ENCODE measurements at regions not wholly inside any gene's neighbourhood (a gene's known extent, or its start where the extent isn't known, plus 50 kb on each side); places are given as distances from the start of the nearest gene placed in this dataset.

- no peak for DNase-seq (ENCODE audit: low read depth)
These were observed 513.1 kb upstream of the CNKSR2 start for GRCh38 chrX:20861113-20861512.

GRCh38 chrX:20857746-20858145, 516.5 kb upstream of the CNKSR2 start:
- DNase-seq (ENCODE audit: low read depth), result no peak

- no peak for DNase-seq (ENCODE audit: low read depth)
These were observed 535.7 kb upstream of the CNKSR2 start for GRCh38 chrX:20838477-20838876.

- DNase-seq (ENCODE audit: low read depth), result no peak
These were observed 544.3 kb upstream of the CNKSR2 start for GRCh38 chrX:20829665-20830491.

GRCh38 chrX:20825984-20826383, 548.2 kb upstream of the CNKSR2 start:
- DNase-seq (ENCODE audit: low read depth), result no peak

GRCh38 chrX:20803971-20804370, 537.3 kb upstream of the RPS6KA3 start:
- DNase-seq (ENCODE audit: low read depth), result no peak

GRCh38 chrX:20802036-20802435, 535.3 kb upstream of the RPS6KA3 start:
- no peak for DNase-seq (ENCODE audit: low read depth)

- DNase-seq (ENCODE audit: low read depth), result no peak
These were observed 529.7 kb upstream of the RPS6KA3 start for GRCh38 chrX:20796450-20796849.

GRCh38 chrX:20789103-20789502, 522.4 kb upstream of the RPS6KA3 start:
- no peak for DNase-seq (ENCODE audit: low read depth)

GRCh38 chrX:20767346-20767745, 500.6 kb upstream of the RPS6KA3 start:
- no peak for DNase-seq (ENCODE audit: low read depth)

- DNase-seq (ENCODE audit: low read depth), result no peak
These were observed 489.9 kb upstream of the RPS6KA3 start for GRCh38 chrX:20756585-20756984.

GRCh38 chrX:20753076-20753475, 486.4 kb upstream of the RPS6KA3 start:
- DNase-seq (ENCODE audit: low read depth), result no peak

GRCh38 chrX:20746690-20747089, 480.0 kb upstream of the RPS6KA3 start:
- no peak for DNase-seq (ENCODE audit: low read depth)

GRCh38 chrX:20743046-20743445, 476.3 kb upstream of the RPS6KA3 start:
- no peak for DNase-seq (ENCODE audit: low read depth)

- no peak for DNase-seq (ENCODE audit: low read depth)
These were observed 475.4 kb upstream of the RPS6KA3 start for GRCh38 chrX:20742106-20742505.

GRCh38 chrX:20740443-20740842, 473.7 kb upstream of the RPS6KA3 start:
- no peak for DNase-seq (ENCODE audit: low read depth)

GRCh38 chrX:20739038-20739745, 472.5 kb upstream of the RPS6KA3 start:
- DNase-seq (ENCODE audit: low read depth), result no peak

GRCh38 chrX:20729416-20729815, 462.7 kb upstream of the RPS6KA3 start:
- peak; percentile 8 for DNase-seq (ENCODE audit: low read depth)

GRCh38 chrX:20727447-20727846, 460.7 kb upstream of the RPS6KA3 start:
- no peak for DNase-seq (ENCODE audit: low read depth)

GRCh38 chrX:20720954-20721626, 454.4 kb upstream of the RPS6KA3 start:
- DNase-seq (ENCODE audit: low read depth), result no peak

- DNase-seq (ENCODE audit: low read depth), result no peak
These were observed 452.1 kb upstream of the RPS6KA3 start for GRCh38 chrX:20718592-20719380.

- DNase-seq (ENCODE audit: low read depth), result no peak
These were observed 448.5 kb upstream of the RPS6KA3 start for GRCh38 chrX:20715176-20715575.

All from fibroblast of the conjunctiva (primary cell).